GM12865 (cell line): ENCODE measurements at regions not wholly inside any gene's neighbourhood (a gene's known extent, or its start where the extent isn't known, plus 50 kb on each side); places are given as distances from the start of the nearest gene placed in this dataset.

Experiments used
- DNase-seq: peaks from one replicate; pipeline ENCODE4 v3.0.0; 2010; ENCODE audit warnings: low read depth
- H3K4me3 ChIP-seq: 2 replicates; pipeline ENCODE4 v1.5.1; 2011; ENCODE audit warnings: mild to moderate bottlenecking, low read depth, low read length, control low read depth
- TF ChIP-seq, protein P1 (sequence below): IDR thresholded peaks from 2 replicates; pipeline ENCODE4 v1.5.1; 2011; ENCODE audit warnings: low read length, control low read depth, low read depth, inconsistent platforms; ENCODE audit not compliant: insufficient read depth; ENCODE audit errors: missing control alignments

DNA sequence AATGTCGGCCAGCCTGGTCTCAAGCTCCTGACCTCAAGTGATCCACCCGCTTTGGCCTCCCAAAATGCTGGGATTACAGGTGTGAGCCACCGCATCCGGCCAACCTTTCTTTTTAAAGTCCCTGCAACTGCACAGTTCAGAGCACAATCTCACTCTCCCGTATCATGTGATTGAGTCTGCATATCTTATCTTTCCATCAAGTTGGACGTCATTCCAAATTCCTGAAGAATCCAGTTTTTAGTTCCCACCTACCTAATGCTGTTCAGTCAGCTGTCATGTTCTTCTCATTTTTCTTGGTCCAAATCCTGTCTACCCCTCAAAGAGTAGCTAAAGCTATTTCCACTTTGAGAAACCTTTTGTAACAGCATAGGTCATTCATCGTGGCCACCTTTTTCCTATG lies 110.8 kb upstream of the FBXO11 start:
- TF ChIP-seq, protein P1, sequence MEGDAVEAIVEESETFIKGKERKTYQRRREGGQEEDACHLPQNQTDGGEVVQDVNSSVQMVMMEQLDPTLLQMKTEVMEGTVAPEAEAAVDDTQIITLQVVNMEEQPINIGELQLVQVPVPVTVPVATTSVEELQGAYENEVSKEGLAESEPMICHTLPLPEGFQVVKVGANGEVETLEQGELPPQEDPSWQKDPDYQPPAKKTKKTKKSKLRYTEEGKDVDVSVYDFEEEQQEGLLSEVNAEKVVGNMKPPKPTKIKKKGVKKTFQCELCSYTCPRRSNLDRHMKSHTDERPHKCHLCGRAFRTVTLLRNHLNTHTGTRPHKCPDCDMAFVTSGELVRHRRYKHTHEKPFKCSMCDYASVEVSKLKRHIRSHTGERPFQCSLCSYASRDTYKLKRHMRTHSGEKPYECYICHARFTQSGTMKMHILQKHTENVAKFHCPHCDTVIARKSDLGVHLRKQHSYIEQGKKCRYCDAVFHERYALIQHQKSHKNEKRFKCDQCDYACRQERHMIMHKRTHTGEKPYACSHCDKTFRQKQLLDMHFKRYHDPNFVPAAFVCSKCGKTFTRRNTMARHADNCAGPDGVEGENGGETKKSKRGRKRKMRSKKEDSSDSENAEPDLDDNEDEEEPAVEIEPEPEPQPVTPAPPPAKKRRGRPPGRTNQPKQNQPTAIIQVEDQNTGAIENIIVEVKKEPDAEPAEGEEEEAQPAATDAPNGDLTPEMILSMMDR = no peak

GRCh38 chr2:48018480-48018879 lies 112.2 kb upstream of the FBXO11 start:
- no peak overlapping the region for H3K4me3 ChIP-seq
- no peak for DNase-seq
- TF ChIP-seq, protein P1 = no peak

More for the DNA sequence above, 110.8 kb upstream of the FBXO11 start:
- DNase-seq = no peak
- H3K4me3 ChIP-seq = no peak overlapping the region

- H3K4me3 ChIP-seq = no peak overlapping the region
- no peak for DNase-seq
These were observed 120.6 kb upstream of the FBXO11 start for GRCh38 chr2:48026865-48027264.

GRCh38 chr2:48032765-48033164 lies 126.5 kb upstream of the FBXO11 start:
- no peak for DNase-seq
- no peak overlapping the region for H3K4me3 ChIP-seq
- TF ChIP-seq, protein P1 = no peak

More at GRCh38 chr2:48026865-48027264, 120.6 kb upstream of the FBXO11 start:
- TF ChIP-seq, protein P1 = no peak

- DNase-seq = no peak
- H3K4me3 ChIP-seq = no peak overlapping the region
- TF ChIP-seq, protein P1 = no peak
These were observed 128.0 kb upstream of the FBXO11 start for GRCh38 chr2:48034295-48034694.

DNA sequence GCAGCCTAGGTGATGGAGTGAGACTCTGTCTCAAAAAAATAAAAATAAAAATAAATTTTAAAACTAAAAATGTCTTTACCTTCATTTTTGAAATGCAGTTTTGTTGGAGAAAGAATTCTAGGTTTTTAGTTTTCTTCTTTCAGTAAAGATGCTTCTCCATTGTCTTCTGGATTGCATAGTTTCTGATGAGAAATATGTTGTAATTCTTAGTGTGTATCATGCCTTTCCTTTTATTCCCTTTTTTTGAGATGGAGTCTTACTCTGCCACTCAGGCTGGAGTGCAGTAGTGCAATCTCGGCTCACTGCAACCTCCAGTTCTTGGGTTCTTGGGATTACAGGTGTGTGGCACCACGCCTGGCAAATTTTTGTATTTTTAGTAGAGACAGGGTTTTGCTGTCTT lies 130.0 kb upstream of the FBXO11 start:
- no peak overlapping the region for H3K4me3 ChIP-seq
- TF ChIP-seq, protein P1 = no peak
- no peak for DNase-seq

DNA sequence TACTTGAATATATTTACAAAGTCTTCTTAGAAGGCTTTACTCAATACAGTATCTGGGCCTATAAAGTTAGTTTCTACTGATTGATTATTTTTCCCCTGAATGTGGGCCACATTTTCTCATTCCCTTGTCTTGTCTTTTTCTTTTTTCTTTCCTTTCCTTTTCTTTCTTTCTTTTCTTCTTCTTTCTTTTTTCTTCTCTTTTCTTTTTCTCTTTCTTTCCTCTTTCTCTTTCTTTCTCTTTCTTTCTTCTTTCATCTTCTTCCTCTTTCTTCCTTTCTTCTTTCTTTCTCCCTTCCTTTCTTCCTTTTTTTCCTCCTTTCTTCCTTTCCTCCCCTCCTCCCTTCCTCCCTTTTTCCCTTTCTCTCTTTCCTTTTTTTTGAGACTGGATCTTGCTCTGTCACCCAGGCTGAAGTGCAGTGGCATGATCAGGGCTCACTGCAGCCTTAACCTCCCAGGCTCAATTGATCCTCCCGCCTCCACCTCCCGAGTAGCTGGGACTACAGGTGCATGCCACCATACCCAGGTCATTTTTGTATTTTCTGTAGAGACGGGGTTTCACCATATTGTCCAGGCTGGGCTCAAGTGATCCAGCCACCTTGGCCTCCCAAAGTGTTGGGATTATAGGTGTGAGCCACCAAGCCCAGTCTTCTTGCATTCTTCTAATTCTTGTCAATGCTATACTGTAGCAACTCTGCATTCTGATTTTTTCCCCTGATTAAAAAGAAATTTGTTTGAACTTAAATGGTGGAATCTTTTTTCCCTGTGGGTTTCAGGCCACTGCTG lies 133.1 kb upstream of the FBXO11 start:
- TF ChIP-seq, protein P1 = no peak

More for the DNA sequence above, 133.1 kb upstream of the FBXO11 start:
- no peak overlapping the region for H3K4me3 ChIP-seq
- DNase-seq = no peak
